Activated B cell treated with CpG ODN at 0.5 μM for 24 hours (primary cell): ENCODE measurements at regions not wholly inside any gene's neighbourhood (a gene's known extent, or its start where the extent isn't known, plus 50 kb on each side); places are given as distances from the start of the nearest gene placed in this dataset.

ENCODE experiments used
- ATAC-seq: fragments of 200-7000 bp; cut with Tn5 transposase; one replicate; pipeline ENCODE4 v1.10.0; 2021; ENCODE audit warnings: low read depth, mild to moderate bottlenecking, moderate library complexity
- CTCF ChIA-PET: fragments of 350-600 bp; sonication (Branson Sonifier 250); formaldehyde crosslinking; loops from one replicate; lab custom pipeline; 2021; ENCODE audit warnings: antibody characterized with exemption; lab: Charles Lee
- POLR2A ChIA-PET: fragments of 350-600 bp; sonication (Branson Sonifier 250); formaldehyde crosslinking; loops from one replicate; lab custom pipeline; 2021; ENCODE audit warnings: antibody characterized with exemption; lab: Charles Lee
- DNase-seq: peaks from one replicate; pipeline ENCODE4 v3.0.0; 2022
- H3K27ac Mint-ChIP-seq: one replicate; pipeline ENCODE4 v1.8.0; 2020; ENCODE audit warnings: mixed read lengths
- H3K27me3 Mint-ChIP-seq: one replicate; pipeline ENCODE4 v1.8.0; 2021; ENCODE audit warnings: mixed read lengths
- H3K36me3 Mint-ChIP-seq: one replicate; pipeline ENCODE4 v1.8.0; 2021; ENCODE audit warnings: low read depth, mixed read lengths
- H3K4me1 Mint-ChIP-seq: one replicate; pipeline ENCODE4 v1.8.0; 2021; ENCODE audit warnings: mixed read lengths
- H3K4me3 Mint-ChIP-seq: one replicate; pipeline ENCODE4 v1.8.0; 2020; ENCODE audit warnings: mild to moderate bottlenecking, mixed read lengths
- H3K9me3 Mint-ChIP-seq: one replicate; pipeline ENCODE4 v1.8.0; 2020; ENCODE audit warnings: mixed read lengths
- intact Hi-C: fragments of 100-400 bp; cut with micrococcal nuclease; formaldehyde crosslinking; loops from one replicate; pipeline ENCODE4 v1.15.1; 2024
- TF ChIP-seq, protein P1 (sequence below): fragments of 200-600 bp; IDR thresholded peaks from one replicate; pipeline ENCODE4 v1.8.0; 2022; ENCODE audit warnings: antibody characterized with exemption, mild to moderate bottlenecking

DNA sequence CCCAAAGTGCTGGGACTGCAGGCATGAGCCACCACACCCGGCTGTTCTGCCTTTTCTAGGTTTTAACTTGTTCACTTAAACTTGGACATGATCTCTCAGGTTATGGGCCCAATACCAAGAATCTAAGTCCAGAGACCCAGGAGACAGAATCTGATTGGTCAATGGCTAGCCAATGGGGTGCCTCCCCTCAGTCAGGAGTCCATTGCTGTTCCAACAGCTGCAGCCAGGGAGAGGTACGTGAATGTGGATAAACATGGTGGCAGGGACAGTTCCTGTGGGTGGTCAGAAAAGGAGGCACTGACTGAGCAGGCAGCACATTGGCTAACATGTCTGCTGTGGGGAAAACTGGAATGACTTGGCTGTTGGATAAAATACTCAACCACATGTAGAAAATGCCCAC is 140.3 kb downstream of the RPLP1 start:
- Mint-ChIP-seq H3K4me1 (peaks cover 4% of the 10 kb centered on the region), H3K36me3 (no peaks in the 10 kb centered on the region), H3K27me3 (peaks cover 33% of the 10 kb centered on the region), H3K9me3 (no peaks in the 10 kb centered on the region), H3K4me3 (no peak overlapping the region), H3K27ac (no peak overlapping the region)
- ChIA-PET CTCF (no interaction called here), POLR2A (no interaction called here)
- DNase-seq (no peak), ATAC-seq (no peak)
- TF ChIP-seq, protein P1, sequence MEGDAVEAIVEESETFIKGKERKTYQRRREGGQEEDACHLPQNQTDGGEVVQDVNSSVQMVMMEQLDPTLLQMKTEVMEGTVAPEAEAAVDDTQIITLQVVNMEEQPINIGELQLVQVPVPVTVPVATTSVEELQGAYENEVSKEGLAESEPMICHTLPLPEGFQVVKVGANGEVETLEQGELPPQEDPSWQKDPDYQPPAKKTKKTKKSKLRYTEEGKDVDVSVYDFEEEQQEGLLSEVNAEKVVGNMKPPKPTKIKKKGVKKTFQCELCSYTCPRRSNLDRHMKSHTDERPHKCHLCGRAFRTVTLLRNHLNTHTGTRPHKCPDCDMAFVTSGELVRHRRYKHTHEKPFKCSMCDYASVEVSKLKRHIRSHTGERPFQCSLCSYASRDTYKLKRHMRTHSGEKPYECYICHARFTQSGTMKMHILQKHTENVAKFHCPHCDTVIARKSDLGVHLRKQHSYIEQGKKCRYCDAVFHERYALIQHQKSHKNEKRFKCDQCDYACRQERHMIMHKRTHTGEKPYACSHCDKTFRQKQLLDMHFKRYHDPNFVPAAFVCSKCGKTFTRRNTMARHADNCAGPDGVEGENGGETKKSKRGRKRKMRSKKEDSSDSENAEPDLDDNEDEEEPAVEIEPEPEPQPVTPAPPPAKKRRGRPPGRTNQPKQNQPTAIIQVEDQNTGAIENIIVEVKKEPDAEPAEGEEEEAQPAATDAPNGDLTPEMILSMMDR, result no peak
- intact Hi-C loops, result no loop called here

DNA sequence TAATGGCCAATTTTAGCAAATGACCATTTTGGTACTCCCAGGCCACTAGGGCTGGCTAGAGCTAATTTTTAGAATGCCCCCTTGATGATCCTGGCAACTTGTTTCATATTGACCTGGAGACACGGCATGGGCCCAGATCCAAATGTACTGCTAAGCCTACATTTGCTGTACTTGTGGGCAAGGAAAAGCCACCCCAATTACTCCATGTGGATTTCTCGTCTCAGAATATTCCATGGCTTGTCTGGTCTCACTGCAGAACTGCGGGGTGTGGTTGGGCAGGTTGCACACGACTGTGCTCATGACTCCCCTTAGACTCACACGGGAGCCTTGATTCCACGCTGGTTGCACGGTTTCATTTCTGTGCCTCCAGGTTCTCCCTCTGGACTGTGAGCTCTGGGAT is 140.9 kb downstream of the RPLP1 start:
- H3K4me3 Mint-ChIP-seq, result no peak overlapping the region
- no peaks in the 10 kb centered on the region for H3K9me3 Mint-ChIP-seq
- CTCF ChIA-PET, result no interaction called here
- peaks cover 38% of the 10 kb centered on the region for H3K27me3 Mint-ChIP-seq
- H3K4me1 Mint-ChIP-seq, result peaks cover 4% of the 10 kb centered on the region
- ATAC-seq (no peak), DNase-seq (no peak)
- intact Hi-C loops, result no loop called here
- H3K36me3 Mint-ChIP-seq, result no peaks in the 10 kb centered on the region
- POLR2A ChIA-PET, result no interaction called here
- H3K27ac Mint-ChIP-seq, result no peak overlapping the region
- TF ChIP-seq, protein P1, result no peak

DNA sequence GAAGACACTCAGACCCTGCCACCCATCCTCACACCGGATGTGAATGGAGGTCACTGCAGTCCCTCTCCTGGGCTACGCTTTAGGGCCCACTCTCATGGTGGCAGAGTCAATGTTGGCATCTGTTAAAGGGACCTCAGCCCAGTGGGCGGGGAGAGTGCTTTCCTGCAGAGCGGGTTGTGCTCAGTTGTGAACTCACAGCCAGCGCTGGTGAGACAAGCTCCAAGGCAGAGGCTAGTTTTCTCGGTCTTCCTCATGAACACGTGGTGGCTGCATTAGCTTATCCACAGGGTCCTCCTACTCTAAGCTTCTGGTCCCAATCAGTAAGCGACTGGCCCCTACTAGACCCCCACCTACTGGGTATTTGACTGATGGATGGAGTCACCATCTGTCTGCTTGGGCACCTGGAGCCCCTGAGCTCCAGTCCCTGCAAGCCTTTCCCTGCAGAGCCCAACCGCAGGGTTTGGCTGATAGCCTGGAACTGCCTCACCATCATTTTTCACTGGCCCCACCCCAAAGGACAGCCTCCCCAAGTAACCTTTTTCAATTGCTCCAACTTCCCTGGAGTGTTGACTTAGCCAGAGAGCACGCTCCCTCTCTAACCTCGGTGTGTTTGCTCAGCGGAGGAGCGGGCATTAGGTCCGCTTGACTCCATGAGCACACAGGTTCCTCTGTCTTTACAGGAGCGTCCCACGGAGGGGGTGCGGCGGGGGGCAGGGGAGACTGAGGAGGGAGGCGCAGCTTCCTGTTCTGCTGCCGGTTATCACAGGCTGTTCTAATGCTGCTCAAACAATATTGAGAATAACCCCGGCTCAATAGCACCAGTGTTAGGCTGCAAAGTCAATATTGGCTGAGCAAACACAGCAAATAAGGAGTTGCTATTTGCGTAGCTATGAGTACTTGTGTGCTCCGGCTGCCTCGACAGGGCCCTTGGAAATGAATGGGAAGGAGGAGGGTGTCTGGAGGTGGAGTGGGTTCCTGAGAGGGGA is 141.7 kb downstream of the RPLP1 start:
- no peaks in the 10 kb centered on the region for H3K36me3 Mint-ChIP-seq
- peaks cover 44% of the 10 kb centered on the region for H3K27me3 Mint-ChIP-seq
- peaks cover 4% of the 10 kb centered on the region for H3K4me1 Mint-ChIP-seq
- H3K4me3 Mint-ChIP-seq, result no peak overlapping the region
- no peak for ATAC-seq
- no peak for DNase-seq
- POLR2A ChIA-PET, result no interaction called here
- no peaks in the 10 kb centered on the region for H3K9me3 Mint-ChIP-seq
- intact Hi-C loops, result no loop called here
- CTCF ChIA-PET, result no interaction called here
- TF ChIP-seq, protein P1, result no peak
- no peak overlapping the region for H3K27ac Mint-ChIP-seq

DNA sequence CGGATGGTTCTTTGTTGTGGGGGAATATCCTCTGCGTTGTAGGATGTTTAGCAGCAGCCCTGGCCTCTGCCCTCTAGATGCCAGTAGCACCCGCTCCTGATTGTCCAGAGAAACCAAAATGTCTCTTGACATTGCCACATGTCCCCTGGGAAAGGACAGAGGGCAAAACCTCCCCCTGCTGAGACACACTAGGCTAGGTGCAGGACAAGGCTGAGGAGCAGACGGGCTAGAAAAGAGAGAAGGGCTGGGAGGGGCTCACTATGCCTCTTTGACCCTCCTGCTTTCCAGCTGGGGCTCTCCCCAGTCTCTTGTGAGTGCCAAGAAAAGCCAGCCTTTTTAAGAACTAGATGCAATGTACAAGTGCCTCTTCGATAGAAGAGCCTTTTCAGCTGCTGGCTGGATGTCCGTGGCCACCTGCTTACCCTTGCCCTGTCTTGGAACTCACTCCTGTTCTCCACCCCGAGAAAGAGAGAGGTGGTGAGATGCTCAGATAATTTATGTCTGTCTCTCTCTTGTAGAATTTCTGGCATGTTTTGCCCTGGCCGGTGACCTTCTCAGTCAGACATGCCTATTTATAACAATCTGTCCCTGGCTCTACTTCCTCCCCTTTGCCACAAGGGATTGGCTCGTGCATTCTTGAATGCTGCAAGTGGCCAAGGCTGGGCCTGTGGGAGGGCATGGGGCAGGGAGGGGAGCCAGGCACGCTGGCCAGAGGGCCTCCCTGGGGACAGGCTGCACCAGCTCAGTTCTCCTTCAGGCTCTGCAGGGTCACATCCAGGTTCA is 142.6 kb downstream of the RPLP1 start:
- no peak for ATAC-seq
- no peak overlapping the region for H3K27ac Mint-ChIP-seq
- no peak for DNase-seq
- intact Hi-C loops, result no loop called here
- no peak overlapping the region for H3K4me3 Mint-ChIP-seq
- peaks cover 4% of the 10 kb centered on the region for H3K4me1 Mint-ChIP-seq
- ChIA-PET POLR2A (no interaction called here), CTCF (no interaction called here)
- TF ChIP-seq, protein P1, result no peak
- H3K36me3 Mint-ChIP-seq, result no peaks in the 10 kb centered on the region
- peaks cover 45% of the 10 kb centered on the region for H3K27me3 Mint-ChIP-seq
- no peaks in the 10 kb centered on the region for H3K9me3 Mint-ChIP-seq

DNA sequence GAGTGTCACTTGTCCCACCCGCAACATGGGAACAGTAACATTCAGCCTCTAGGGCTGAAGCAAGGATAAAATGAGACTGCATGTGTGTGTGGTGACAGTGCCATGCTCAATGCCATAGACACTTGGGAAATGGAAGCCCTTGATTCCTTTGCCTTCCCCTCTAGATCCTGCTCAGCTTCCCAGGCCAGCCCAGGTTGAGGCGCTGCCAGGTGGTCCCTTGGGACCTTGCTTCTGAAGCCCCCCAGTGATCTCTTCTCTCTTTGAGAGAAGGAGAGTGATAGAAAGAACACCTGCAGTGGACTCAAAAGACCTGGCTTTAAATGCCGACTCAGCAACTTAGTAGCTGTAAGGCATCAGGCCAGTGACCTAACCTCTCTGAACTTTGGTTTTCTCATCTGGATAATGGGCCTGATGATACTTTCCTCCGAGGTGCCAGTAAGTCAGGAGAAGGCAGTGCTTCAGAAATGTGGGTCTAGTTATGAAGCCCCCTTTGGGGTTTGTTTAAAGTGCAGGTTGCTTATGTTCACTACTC is 144.5 kb downstream of the RPLP1 start:
- no peak overlapping the region for H3K4me3 Mint-ChIP-seq
- H3K27ac Mint-ChIP-seq, result no peak overlapping the region
- H3K9me3 Mint-ChIP-seq, result no peaks in the 10 kb centered on the region
- no peaks in the 10 kb centered on the region for H3K36me3 Mint-ChIP-seq
- ATAC-seq (no peak), DNase-seq (no peak)
- CTCF ChIA-PET, result no interaction called here
- intact Hi-C loops, result no loop called here
- H3K4me1 Mint-ChIP-seq, result peaks cover 4% of the 10 kb centered on the region
- H3K27me3 Mint-ChIP-seq, result peaks cover 45% of the 10 kb centered on the region
- TF ChIP-seq, protein P1, result no peak
- POLR2A ChIA-PET, result no interaction called here
